ENCODE measurements at regions not wholly inside any gene's neighbourhood (a gene's known extent, or its start where the extent isn't known, plus 50 kb on each side); places are given as distances from the start of the nearest gene placed in this dataset.

DNA sequence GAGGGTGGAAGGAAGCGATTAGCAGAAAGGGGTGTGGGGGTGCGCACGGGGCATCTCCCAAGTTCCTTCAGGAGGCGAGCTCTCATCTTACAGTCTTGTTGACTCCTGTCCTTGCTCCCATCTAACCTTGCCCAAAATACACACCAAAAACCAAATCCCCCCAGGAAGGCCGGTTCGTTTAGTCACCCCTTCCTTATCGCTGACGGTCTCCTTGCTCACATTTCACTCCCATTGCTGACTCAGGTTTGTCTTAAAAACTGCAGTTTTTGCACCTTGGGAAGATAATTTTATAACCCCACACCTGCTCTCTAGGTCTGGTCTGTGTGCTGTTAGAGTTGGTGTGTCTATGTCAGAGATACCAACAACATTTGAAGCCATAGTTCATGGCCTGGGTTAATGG, 68.1 kb upstream of the F3 start:
- no peak for TF ChIP-seq SP1 (IDR thresholded peaks at IDR 0.05)
- no peak for TF ChIP-seq FOXA1 (IDR thresholded peaks at IDR 0.05)
- TF ChIP-seq SUZ12 (IDR thresholded peaks at IDR 0.05): no peak
- no peak for TF ChIP-seq TARDBP (IDR thresholded peaks at IDR 0.05)
- no peak for TF ChIP-seq BHLHE40 (IDR thresholded peaks at IDR 0.05; ENCODE audit: borderline replicate concordance)
- no peak for TF ChIP-seq L3MBTL2 (conservative IDR thresholded peaks at IDR 0.05)
- TF ChIP-seq FOXM1 (IDR thresholded peaks at IDR 0.05; ENCODE audit: borderline replicate concordance): no peak
- no peak for TF ChIP-seq ZNF384 (IDR thresholded peaks at IDR 0.05)
- no peak for TF ChIP-seq ARNT (IDR thresholded peaks at IDR 0.05)
- TF ChIP-seq FOXK2 (IDR thresholded peaks at IDR 0.05): no peak
- no peak for TF ChIP-seq NFRKB (IDR thresholded peaks at IDR 0.05)
- TF ChIP-seq, protein P1, sequence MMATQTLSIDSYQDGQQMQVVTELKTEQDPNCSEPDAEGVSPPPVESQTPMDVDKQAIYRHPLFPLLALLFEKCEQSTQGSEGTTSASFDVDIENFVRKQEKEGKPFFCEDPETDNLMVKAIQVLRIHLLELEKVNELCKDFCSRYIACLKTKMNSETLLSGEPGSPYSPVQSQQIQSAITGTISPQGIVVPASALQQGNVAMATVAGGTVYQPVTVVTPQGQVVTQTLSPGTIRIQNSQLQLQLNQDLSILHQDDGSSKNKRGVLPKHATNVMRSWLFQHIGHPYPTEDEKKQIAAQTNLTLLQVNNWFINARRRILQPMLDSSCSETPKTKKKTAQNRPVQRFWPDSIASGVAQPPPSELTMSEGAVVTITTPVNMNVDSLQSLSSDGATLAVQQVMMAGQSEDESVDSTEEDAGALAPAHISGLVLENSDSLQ (IDR thresholded peaks at IDR 0.05): no peak
- TF ChIP-seq LEF1 (IDR thresholded peaks at IDR 0.05; ENCODE audit: borderline replicate concordance): no peak
- no peak for TF ChIP-seq HDGF (IDR thresholded peaks at IDR 0.05; ENCODE audit: borderline replicate concordance)
